C1 segment of cervical spinal cord (tissue), 14 donors: ENCODE measurements at regions not wholly inside any gene's neighbourhood (a gene's known extent, or its start where the extent isn't known, plus 50 kb on each side); places are given as distances from the start of the nearest gene placed in this dataset.
A peak's percentile ranks its signal among the peaks of the same experiment; 100 is the strongest.

Experiments used
- DNase-seq, 14 donors: peaks; one replicate each; lab custom pipeline; 2025; lab: John Stamatoyannopoulos, UW

DNA sequence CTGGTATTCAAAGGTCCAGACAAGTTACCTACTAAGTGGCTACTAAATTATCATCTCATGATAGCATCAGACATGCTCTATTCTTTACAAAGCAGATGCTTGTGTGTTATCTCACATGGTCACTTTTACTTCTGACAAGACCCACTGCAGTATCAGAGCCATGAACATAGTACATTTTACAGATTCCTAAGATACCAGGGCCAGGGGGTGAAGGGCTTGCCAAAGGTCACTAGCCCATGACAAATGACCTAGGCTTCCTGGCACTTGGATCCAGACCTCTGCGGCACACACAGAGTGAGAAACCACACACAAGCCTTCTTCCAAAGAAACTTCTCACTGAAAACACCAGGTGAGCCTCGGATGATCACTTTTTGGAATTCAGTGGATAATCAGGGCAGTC, 446.8 kb downstream of the EIPR1 start:
- DNase-seq = no peak

DNA sequence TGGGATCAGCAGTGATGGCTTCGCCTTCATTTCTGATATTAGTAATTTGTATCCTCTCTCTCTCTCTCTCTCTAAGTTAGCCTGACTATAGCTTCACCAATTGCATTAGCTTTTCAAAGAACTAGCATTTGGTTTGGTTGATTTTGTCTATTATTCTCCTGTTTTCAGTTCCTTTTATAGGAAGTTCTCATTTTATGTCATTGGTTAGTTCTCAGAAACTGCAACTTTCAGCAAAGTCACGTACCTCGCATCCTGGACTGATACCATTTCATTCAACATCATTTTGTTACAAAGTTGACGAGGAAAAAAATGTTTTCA, 450.8 kb downstream of the EIPR1 start:
- DNase-seq = no peak

DNA sequence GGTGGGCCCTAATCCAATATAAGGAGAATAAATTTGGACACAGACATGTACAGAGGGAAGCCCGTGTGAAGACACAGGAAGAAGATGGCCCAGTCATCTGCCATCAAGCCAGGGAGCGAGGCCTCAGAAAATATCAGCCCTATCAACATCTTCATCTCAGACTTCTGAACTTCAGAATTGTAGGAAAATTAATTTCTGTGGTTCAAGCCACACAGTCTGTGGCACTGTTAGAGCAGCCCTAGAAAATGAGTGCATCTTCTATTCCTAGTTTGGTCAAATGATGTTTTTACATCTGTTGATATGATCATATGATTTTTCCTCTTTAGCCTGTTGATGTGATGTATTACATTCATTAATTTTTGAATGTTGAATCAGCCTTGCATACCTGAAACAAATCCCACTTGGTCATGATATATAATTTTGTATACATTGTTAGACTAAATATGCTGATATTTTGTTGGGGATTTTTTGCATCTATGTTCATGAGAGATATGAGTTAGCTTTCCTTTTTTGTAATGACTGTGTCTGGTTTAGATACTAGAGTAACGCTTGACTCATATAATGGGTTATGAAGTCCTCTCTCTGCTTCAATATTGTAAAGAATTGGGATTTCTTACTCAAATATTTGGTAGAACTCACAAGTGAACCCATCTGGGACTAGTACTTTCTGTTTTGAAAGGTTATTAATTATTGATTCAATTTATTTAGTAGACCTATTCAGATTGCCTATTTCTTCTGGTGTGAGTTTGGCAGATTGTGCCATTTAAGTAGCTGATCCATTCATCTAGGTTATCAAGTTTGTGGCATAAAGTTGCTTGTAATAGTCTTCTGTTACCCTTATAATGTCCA, 451.4 kb downstream of the EIPR1 start:
- no peak for DNase-seq

DNA sequence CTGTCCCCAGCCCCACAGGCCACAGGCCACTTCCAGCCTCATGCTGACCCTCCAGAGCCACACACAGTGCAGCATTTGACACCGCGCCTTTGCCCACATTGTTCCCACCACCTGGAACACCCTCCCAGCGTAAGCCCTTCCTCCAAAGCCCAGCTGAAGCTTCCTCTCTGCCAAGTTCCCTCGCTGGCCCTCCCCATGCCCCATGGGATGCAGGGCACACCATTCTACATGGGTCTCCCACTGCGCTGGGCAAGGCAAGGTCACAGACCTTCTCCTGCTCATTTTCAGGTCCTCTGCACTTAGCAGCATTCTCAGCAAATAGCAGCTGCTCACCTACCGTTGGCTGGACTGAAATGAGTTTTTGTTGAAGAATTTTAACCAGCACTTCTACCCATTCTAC, 455.5 kb downstream of the EIPR1 start:
- no peak for DNase-seq

DNA sequence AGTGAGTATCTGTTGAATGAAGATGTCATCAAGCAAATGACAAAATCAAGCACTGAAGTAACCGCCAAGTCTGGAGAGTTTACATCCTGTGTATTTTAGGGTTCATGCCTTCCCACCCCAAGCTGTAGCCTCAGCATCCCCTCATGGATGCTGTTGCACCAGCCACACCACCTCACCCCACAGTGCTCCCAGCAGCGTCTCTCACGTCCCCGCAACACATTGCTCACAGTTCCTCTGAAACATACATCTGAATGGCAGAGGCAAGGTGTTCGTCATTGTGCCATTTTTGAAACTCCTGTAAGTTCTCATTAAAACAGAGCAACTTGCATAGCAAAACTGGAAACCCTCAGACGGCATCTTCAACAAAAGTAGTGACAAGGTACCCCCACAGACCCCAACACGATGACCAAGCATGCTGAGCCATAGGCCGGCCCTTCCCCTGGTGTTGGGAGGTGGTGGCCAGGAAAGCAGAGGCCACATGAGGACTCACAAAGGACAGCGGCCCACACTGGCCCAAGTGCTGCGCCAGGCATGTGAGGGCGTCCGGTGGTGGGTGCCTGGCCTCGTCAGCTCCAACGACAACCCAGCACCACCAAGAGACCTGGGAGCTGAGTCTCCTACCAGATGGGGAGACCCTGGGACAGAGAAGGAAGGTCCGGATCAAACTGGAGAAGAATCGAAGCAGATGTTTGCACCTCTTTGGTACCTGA, 456.5 kb downstream of the EIPR1 start:
- DNase-seq = no peak

DNA sequence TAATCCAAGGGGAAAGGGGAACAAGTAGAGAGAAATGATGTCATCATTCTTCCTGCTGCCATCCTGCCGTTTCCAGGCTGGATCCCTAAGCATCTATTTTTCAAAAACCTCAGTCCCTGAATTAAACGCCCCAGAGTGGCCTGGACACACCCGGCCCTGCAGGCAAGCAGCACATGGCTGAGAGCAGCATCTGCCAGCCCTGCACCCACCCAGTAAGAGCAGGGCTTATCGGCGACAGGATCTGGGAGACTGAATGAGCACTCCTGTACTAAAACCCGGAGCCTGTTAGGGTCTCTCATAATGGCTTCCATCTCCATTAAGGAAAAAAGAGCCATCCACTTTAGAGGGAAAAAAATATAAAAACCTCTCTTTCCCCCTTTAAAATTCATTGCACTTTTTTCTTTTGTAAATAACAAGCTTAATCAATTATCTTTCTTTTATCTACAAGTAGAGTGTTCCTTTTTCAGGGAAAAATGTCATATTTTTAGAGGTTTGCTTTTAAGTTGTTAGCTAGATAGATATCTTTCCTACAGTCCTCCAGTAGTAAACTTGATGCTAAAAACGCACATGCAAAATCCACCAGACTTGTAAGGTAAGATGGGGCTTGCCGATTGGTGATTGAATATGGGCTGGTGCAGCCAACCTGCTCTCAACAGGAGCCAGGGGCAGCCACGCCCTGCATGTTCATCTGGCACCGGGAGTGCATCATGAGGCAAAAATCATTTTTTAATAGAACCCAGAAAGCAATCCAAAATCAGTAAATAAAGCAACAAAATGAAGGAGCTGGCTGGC, 457.8 kb downstream of the EIPR1 start:
- no peak for DNase-seq

DNA sequence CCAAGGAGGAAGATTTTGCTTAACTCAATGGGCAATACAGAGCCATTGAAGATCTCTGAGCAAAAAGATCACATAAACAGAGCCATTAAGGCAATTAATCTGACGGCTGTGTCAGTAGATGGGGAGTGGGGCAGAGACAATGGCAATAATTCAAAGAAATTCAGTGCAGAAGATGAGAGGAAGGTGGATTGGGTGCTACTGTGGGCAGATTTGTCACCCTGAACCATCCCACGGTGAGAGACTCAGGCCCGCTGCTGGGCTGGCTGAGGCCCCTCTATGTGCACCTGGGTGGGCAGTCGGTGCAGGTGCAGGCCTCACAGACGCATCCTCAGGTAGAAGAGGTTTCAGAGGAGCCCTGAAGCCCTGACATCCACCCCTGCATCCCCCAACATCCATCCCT, 458.6 kb downstream of the EIPR1 start:
- DNase-seq = no peak

DNA sequence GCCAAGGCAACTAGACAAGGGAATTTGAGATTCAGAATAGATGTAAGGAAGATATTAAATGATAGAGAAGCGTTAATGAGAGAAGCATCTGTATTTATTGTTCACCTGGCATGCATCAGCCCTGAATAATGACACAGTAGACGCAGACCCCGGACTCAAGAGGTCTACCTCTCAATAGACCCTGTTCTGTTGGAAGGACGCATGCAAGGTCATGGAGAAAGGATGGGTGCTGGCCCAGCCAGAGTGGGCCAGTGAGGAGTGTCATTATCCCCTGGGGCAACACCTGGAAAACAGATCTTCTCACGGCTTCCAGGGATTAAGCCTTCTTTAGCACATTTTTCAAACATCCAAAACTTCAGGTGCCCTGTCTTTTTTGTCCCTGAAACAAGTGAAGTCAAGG, 461.0 kb downstream of the EIPR1 start:
- DNase-seq = no peak

DNA sequence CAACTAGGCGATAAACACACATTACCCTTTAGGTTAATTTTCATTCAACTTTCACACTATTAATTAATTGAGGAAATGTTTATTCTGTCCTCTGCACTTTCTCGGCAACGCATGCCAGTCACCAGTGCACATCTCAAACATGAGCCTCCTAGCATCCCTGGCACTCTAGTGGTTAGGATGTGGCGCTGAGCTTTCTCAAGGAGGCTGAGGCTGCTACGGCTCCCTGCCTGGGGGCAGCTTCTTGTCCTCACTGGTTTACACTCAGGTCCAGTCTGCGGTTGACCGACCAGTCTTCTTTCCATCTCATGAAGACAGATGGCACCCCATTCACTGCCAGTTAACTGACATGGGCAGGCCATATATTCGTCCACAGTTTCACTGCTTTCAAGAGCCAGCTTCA, 463.4 kb downstream of the EIPR1 start:
- DNase-seq = no peak

DNA sequence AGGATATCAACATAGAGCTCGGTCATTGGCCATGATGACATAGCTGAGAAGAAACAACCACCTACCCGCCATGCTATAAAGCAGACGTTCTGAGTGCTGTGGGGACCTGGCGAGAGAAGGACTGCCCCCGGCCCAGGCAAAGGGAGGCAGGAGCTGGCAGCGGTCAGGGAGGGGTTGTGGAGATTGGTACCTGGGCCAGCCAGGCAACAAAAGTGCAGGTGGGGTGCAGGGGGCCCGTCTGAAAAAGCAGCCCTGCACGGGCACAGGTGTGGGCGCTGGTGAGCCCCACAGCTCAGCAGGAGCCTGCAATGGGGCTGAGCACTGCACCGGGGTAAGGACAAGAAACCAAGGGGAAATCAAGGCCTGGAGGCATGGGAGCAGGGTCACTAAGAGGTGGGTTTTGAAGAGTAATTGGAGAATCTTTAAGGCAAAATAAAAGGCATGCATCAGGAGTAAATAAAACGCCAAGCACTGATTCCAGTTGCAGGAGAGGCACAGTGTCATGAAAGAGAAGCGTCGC, 464.0 kb downstream of the EIPR1 start:
- DNase-seq = no peak

DNA sequence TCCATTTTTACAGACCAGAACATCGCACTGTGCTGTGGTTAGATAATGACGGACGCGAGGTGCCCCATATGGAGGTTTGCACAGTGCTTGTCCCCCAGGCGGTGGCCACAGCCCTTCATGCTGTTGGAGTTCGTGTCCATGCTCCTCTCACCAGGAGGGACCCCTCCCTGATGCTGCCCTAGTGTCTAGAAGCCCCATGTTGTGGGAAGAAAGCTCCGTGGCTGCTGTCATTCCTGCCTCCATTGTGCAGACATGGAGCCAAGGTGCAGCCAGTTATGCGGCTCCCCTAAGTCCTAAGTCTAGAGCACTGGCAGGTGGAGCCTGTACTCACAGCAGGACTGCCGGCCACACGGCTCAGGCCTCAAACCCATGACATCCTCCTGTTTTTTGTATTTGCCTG, 464.9 kb downstream of the EIPR1 start:
- no peak for DNase-seq

DNA sequence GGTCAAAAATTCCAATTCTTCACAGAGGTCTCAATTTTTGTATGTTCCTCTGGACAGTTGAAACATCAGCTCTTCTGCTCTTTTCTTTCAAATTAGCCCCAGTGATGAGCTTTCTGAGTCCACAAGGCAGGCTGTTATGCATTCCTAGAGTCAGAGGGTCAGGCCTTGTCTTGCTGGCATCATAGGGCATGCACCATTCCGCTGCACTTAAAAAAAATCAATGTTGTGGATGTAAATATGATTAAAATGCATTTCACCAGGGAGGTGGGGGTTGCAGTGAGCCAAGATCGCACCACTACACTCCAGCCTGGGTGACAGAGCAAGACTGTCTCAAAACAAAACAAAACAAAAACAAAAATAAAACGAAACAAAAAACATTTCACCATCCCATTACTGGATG, 465.3 kb downstream of the EIPR1 start:
- no peak for DNase-seq

DNA sequence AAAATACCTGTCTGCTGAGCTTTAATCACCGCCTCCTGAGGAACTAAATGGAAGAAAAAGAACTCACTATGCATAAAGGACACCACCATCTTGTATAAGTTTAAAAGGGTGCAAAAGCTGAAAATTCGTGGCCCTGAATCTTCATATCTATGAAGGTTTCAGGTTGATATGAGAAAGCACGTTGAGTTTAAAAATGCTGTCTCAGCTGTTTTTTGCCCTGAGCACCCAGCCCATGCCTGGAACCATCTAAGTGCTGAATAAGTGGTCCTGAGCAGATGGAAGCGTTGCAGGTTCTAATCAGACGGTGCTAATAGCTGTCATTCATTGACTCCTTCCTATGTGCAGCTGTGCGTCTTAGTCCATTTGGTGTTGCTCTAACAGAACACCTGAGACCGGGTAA, 467.4 kb downstream of the EIPR1 start:
- no peak for DNase-seq

DNA sequence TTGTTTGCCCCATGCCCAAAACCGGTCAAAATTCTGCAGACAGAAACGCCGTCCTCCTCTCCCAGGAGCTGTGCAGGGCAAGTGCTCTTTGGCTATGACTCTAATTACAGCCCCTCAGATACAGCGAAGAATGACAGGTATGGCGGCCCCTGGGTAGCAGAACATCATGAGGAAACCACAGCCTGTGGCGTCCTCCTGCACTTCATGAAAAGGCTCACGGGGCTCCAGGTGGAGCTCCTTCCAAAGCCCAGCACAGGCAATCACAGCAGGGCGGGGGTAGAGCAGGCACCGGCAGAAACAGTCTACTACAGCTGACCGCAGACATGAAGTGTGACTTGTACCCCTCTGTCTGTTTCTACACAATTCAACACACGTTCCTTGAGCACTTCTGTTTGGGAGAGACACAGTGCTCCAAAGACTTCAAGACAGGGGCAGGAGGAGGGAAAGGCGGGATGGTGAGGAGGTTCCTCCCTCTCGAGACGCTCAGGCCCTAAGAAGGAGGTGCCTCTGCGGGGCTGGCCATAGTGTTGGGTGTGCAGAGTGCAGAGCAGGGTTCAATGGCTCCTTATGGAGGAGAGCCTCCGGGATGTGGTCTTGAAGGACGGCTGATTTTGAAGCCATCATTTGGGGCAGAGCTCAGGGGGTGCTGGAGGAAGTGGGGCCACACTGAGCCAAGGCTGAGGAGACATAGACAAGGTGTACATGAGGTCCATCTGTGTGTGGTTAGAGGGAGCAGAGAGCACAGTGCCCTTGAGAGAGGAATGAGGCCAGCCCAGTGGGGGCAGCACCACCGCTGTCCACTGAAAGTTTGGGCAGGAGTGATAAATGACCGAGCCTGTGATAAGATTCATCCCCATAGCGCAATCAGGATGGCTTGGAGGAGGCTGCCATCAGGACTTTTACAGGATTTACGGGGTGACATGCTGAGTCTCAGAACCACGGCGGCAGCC, 468.3 kb downstream of the EIPR1 start:
- no peak for DNase-seq

DNA sequence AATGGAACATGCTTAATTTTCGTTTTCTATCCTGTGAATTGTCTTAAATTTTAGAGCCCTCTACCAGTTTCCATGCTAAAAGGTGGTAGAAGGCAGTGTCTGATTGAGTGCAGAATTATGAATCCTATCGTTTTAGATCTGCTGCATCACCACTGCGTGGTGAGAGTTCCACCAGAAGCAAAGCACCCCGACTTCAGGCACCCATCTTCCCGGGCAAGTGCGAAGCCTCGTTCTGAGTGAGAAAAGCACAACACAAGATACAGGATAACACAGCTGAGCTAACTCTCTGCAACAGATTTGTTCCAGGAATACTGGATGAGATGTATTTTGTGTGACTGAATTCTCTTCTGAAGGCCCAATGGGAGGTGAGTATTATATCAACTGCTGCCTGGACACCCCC, 471.5 kb downstream of the EIPR1 start:
- no peak for DNase-seq

DNA sequence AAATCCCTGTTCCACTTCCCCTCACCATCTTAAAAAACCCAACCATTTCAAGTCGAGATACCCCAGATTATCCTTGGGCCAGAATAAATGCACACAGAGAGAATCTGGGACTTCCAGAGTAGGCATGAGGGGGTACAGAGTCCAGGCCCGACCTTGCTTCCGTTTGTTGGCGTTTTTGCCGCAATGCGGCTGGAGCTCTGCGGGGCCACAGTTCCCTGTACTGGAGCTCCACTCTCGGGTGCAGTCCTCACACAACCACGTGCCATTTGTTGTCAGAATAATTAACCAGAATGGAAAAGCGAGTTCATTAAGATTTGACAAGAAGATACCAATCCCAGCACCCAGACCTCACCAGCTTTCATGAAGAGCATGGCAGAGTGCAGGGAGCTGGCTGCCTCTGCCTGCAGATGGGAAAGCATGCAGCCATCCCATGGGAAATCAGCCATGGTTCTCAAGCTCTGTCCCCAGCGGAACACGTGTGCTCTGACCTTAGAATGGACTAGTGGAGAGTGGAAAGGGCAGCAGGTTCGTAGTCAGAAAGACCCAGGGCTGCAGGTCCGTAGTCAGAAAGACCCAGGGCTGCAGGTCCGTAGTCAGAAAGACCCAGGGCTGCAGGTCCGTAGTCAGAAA, 472.8 kb downstream of the EIPR1 start:
- DNase-seq = no peak

DNA sequence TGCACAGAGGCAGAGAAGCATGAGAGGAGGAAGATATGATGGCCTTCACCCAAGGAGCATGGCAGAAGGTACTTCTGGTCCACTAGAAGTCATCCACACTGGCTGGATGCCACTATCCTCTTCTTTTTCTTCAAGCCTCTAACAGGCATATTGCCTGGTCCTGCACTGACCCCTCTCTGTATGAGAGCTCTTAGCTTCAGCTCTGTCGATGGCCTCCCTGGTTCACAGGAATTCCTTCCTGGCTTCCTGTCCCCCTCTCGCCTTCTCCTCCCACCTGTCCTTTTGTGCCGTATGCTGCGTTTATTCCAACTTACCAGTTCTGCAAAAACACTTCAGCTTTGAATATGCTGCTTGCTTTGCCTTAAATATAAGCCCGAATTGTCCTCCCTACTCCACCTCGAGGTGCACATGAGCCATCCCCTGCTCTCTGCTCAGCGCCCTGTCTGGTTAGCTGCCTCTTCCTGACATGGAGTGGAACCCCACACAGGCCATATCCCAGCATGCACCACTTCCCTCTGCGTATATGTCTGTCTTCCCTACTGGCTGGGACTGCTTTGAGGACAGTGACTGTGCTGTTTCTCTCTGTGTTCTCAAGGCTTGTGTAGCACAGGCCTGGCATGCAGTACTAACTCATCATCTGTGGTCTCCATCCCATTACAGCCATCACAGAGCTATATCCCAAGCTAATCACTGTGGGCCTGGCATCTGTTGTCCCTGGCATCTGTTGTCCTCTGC, 474.9 kb downstream of the EIPR1 start:
- DNase-seq = peak in 1 of 14 donors; percentile 11

DNA sequence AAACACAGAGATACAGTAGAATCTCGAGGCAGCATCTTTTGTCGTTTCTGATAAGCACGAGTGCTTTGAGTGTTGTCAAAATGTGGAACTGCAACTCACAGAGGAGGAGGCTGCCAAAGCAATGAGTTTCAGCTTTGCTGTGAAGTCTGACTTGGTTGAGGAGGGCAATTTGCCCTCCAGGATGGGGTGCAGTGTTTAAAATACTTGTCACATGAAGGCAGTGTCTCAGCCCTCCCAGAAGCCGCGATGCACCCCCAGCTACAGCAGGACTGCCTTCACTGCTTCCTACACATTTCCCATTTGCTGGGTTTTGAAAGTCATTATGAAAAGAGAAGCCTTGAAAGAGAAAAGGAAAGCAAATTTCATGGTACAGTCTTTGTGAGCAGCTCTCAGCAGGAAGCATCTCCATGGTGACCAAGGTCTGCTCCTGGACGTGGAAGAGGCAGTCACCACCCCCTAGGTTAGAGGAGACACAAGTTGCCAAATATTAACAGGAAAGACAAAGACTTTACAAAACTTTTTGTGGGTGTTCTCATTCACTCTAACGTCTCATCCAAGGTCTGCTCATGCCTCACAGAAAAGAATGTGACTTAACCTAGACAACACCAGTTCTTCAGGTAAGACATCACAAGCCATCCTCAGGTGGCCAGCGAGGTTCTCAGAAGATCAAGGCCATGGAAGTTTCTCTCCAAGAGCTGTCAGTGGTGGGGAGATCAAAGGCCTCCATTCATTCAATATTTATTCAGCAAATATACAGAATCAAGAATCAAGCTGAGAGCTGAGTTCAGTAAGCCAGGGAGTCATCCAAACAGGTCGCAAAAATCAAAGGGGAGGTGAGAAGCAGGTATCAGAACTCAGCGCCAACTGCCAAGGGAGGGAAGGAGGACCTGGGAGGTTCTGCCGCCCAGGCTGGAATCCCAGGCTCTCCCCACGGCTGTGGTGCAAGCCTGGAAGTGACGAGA, 476.0 kb downstream of the EIPR1 start:
- DNase-seq = no peak

DNA sequence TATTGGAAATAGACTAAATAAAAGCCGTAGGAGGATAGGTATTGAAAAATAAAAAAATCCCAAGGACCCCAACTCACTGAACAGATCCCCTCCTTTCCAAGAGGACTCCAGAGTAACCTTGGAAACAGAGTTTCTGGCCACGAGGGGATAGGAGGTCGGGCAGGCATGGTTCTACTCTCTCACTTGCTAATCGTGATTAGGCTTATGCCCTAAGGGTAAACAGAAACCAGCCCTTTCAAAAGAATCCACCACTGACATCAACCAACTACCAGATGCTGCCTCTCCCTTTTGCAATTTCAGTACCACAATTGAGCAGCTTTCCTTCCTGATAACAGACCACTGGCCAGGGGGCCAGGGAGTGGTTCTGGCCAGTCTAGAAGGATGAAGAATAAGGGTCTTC, 477.8 kb downstream of the EIPR1 start:
- no peak for DNase-seq
